Spleen (tissue), 7 donors: ENCODE measurements at regions not wholly inside any gene's neighbourhood (a gene's known extent, or its start where the extent isn't known, plus 50 kb on each side); places are given as distances from the start of the nearest gene placed in this dataset.

Source experiments
- CTCF ChIP-seq, 11 experiments: fragments of 200-600 bp in 7 of 11; fragments of 450-650 bp in 4 of 11; sonication (generic) in 4 of 11; IDR thresholded peaks in 8 of 11; conservative IDR thresholded peaks in 3 of 11; 1 replicate in 7 of 11; 2 replicates in 4 of 11; pipeline versions ENCODE4 v1.4.0 to v1.8.0; 2016 to 2021; ENCODE audit warnings: antibody characterized with exemption in 11 of 11, inconsistent platforms in 4 of 11, mild to moderate bottlenecking in 1 of 11
- POLR2A ChIP-seq, 3 donors: fragments of 450-650 bp; IDR thresholded peaks; one replicate each; pipeline ENCODE4 v1.5.1; 2017; ENCODE audit warnings: antibody characterized with exemption in 3 of 3, mild to moderate bottlenecking in 1 of 3
- POLR2AphosphoS5 ChIP-seq, 3 donors: sonication (generic); formaldehyde crosslinking; IDR thresholded peaks; one replicate each; pipeline ENCODE4 v1.5.1; 2017; ENCODE audit warnings: antibody characterized with exemption in 3 of 3
- donor health status: DM: no; HTN: no; CAD: no; lungs with moderate emphysema.
- donor health status: DM: no; HTN: no; CAD: no.
- donor health status: DM: no; HTN: no; CAD: no.

GRCh38 chr9:89929673-89930480 is 325.1 kb downstream of the GADD45G start:
- TF ChIP-seq CTCF (IDR thresholded peaks at IDR 0.05 in 8 of 11, conservative IDR thresholded peaks at IDR 0.05 in 3 of 11) (no peak), POLR2A (IDR thresholded peaks at IDR 0.05) (no peak), POLR2AphosphoS5 (IDR thresholded peaks at IDR 0.05) (peak in 2 of 3 donors; percentile 33 to 52)
